GM12874 (cell line): ENCODE measurements at regions not wholly inside any gene's neighbourhood (a gene's known extent, or its start where the extent isn't known, plus 50 kb on each side); places are given as distances from the start of the nearest gene placed in this dataset.

ENCODE experiments used
- TF ChIP-seq, protein P1 (sequence below): IDR thresholded peaks from 2 replicates; pipeline ENCODE4 v1.5.1; 2011; ENCODE audit warnings: low read depth, mild to moderate bottlenecking, control low read depth, low read length, moderate library complexity; ENCODE audit not compliant: insufficient read depth

DNA sequence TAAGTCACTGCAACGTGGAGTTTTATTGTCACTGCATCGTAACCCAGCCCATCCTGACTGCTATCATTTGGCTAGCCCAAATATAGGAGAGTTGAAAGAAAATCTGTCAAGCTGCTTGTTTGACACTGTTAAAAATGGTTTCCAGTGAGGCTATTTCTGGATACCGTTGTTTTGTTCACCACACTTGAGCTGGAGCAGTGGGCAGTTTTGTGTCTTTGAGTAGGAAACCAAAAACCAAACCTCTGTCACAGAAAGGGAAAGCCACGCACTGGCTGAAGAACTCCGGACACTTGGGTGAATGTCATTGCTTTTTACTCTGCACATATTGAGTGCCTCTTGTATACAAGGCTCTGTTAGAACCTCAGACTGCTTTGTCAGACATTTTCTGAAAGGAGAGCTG is 446.4 kb upstream of the CFAP20DC start:
- TF ChIP-seq, protein P1, sequence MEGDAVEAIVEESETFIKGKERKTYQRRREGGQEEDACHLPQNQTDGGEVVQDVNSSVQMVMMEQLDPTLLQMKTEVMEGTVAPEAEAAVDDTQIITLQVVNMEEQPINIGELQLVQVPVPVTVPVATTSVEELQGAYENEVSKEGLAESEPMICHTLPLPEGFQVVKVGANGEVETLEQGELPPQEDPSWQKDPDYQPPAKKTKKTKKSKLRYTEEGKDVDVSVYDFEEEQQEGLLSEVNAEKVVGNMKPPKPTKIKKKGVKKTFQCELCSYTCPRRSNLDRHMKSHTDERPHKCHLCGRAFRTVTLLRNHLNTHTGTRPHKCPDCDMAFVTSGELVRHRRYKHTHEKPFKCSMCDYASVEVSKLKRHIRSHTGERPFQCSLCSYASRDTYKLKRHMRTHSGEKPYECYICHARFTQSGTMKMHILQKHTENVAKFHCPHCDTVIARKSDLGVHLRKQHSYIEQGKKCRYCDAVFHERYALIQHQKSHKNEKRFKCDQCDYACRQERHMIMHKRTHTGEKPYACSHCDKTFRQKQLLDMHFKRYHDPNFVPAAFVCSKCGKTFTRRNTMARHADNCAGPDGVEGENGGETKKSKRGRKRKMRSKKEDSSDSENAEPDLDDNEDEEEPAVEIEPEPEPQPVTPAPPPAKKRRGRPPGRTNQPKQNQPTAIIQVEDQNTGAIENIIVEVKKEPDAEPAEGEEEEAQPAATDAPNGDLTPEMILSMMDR, result no peak

DNA sequence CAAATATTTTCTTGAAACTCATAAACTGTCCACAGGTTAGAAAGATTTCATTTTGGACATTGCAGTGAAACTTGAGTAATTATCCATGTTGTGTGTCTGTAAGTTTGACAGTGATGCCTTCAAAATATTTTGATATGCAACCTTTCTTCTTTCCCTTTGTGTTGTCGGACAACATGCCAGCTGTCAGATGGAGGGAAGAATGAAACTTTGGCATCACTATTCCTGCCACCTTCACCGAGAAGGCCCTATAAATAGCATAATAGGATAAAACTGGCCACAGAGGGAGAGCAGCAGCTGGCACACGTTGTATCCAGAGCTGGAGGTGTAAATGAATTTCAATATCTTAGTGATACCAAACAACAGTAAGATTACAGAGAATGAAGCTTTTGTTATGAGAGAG is 436.7 kb upstream of the CFAP20DC start:
- TF ChIP-seq, protein P1, result no peak

DNA sequence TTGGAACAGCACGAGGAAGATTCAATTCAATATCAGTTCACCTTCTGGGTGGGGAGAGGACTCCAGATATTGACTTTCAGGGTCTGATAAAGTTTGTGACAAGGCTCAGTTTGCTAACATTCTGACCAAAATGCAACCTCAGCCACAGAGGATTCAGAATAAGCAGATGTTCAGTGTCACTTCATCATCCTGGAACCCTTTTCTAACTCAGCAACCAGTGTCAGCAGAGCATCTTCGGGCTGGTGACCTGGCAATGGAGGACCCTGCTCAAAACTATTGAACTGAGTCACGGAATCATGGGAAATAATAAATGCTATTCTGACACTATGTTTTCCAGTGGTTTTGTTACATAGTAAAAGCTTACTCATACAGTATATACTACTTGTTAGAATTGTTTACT is 433.4 kb upstream of the CFAP20DC start:
- TF ChIP-seq, protein P1, result no peak

DNA sequence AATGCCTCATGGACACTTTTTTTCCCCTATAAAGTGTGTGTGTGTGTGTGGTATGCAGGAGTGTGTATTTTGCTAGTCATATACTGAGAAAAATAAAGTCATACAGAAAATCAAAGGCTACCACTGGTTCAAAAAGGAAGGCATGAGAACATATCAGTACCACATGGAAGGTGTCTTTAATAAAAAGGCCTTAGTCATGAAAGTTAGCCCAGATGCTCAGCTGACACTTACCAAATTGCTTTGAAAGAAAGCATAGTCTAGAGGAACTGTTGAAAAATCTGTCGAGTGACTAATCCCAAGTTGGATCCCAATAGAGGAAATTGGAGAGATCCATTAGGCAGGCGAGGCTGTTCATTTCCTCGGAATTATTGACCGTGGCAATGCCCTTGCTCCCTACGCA is 432.9 kb upstream of the CFAP20DC start:
- TF ChIP-seq, protein P1, result no peak

DNA sequence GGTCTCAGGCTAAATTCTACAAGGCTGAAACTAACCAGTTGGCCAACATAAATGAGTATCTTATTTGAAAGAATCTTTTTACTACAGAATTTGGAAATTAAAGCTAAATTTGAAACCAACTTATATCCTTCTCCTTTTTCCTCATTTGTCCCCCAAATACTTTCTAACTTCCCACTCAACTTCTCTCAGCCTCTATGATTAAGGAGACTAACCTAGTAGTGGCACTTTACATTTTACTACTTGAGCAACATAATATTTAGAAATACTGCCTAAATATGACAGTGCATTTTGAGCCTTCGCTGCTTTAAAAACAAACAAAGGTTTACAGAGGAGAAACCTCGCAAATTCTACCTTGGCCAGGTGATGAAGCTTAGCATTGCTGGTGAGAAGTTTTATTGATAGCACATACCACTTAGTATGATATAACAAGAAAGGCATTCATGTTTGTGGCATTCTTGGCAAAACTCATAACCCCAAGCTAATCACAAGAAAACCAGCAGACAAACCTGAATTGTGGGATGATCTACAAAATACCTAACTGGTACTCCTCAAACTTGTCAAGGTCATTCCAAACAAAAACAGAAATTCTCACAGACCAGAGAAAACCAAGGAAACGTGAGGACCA is 432.1 kb upstream of the CFAP20DC start:
- TF ChIP-seq, protein P1, result no peak

DNA sequence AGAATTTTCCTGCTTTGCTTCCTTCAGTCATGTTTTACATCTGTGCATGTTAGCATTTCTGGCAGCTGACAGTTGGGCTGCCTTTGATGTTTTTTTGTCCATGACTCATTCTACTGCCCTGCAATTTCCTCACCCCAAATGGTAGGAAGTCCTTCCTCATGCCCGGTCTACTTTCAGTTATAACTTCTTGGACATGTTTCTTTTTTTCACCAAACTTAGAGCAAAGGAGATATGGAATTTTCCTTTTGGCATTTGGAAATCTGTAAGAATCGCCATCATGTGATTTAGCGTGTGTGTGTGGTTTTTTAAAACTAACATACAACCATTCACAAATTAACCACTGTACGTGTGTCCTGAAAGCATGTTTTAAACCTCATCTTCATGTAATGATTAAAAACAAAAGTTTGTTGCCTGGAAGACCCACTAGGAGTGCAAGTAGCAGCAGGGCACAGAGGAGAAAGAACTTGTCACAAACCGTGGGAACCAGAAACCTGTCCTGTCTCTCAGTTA is 430.7 kb upstream of the CFAP20DC start:
- TF ChIP-seq, protein P1, result 0 out of 2 replicates have a peak, but pooled peaks have one; percentile 0

DNA sequence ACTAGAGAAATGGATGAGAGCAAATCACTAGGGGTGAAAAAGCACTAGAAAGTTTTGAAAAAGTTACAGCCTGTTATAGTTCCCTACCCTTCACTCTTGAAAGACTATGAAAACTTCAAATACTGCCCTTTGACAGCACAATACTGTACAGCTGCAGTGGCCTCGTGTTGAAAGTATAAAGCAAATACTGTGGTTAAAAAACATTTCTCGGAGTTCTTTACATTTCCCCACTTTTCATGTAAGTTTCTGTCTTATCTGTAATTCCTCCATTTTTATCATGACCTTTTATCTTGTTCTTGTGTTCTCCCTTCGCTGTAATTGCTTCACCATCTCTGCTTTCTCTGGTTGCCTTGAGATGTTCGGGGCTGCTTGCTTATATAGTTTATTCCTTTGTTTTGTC is 423.8 kb upstream of the CFAP20DC start:
- TF ChIP-seq, protein P1, result no peak

DNA sequence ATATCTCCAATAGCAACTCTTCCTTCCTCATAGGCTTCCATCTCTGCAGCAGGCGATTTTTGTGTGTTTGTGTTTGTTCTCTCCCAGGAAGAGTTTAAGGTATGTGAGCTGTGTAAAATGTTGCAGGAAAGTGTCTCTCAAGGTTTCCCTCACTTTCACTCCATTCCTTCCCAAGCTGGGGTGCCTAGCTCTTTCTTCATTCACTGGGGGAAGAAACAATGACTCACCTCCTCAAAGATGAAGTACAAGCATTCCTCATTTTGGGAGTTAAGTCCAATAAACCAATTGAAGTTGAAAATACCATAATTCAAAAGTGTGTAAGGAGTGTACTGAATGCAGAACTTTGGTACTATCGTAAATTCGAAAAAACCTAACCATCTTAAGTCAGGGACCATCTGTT is 422.7 kb upstream of the CFAP20DC start:
- TF ChIP-seq, protein P1, result no peak
